ENCODE measurements at regions not wholly inside any gene's neighbourhood (a gene's known extent, or its start where the extent isn't known, plus 50 kb on each side); places are given as distances from the start of the nearest gene placed in this dataset.
"Not testable (repeated sequence)": the region's sequence is repeated elsewhere in the genome, so short reads cannot be mapped to it uniquely, and the experiment has no call there.

DNA sequence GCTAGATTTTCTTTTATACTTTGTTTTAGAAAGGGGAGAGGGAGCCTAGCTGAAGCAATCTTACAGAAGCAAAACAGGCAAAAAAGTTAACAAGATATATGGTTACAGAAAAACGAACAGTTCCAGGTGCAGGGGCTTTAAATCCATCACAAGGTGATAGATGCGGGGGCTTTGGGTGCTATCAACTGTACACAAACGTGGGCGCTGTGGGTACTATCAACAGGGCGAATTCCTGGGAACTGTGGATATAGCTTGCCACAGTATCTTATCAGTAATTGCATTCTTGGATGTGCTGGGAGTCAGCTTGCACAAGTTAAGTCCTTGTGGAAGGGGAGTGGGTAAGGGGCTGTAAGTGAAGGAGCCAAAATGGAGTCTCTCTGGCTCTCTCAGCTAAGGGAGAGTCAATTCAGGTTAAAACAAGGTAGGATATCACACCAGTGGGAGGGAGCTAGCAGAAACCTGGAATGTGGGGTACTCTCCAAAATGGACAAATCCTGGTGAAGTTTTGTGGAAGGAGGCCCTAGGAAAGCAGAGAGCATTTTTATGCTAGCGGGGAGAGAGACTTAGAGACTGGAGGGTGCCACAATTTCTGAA is 325.8 kb upstream of the SPHKAP start:
- no peak for DNase-seq

DNA sequence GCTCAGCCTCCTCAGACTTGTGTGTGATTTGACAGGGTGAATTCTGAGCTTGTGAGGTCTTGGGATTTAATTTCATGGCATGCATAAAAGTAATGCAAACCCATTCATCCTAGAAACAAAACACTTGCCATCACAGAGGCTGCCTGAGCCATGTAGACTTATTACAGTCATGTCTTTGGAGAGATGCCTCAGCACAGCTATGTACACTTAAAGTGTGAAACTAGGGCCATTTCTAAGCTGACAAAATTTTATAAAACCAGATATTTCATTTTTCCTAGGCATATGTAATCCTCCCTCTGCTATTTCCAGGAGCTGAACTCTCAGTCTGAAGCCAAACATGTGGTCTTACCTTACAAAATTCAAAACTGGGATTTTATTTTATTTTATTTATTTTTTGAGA is 322.2 kb upstream of the SPHKAP start:
- DNase-seq = no peak

DNA sequence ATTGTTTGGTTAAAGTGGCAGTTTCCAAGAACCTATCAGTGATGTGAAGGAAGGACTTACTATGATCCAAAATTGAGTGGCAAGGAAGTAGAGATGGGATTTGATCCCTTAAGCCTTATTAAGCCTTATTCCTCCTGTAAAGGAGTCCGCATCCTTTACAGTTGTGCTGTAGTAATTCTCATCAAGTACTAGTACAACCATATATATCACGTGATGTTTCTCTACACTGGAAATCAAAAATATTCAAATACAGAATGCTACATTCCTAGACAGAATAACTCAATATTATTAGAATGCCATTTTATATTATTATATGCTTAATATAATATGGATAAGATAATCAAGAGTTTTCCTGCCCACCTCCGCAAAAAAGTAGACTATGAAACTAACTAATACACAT is 312.4 kb upstream of the SPHKAP start:
- no peak for DNase-seq

DNA sequence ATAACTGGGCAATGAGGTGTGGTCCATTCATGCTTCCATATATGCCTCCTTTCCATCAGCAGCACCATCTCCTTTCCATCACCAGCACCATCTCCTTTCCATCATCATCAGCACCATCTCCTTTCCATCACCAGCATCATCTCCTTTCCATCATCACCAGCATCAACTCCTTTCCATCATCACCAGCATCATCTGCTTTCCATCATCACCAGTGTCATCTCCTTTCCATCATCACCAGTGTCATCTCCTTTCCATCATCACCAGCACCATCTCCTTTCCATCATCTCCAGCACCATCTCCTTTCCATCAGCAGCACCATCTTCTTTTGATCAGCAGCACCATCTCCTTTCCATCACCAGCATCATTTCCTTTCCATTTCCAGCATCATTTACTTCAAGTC is 297.5 kb upstream of the SPHKAP start:
- no peak for DNase-seq

DNA sequence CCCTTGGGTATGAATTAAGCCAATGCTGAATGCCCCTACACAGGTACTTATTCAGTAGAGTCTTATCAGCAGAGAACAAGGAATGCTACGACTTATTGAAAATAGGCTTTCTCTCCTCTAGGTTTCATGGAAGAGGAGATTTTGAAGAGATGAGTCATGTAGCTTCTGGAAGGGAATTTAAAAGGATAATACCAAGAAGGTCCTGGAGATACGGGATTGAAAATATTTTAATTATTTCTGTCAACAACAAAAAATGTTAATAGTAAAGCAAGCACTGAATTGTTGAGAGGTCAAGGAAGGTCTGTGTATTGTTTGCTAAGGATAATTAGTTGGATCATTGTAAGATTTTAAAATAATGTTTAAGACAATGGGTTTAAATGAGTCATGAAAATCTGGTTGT is 293.0 kb upstream of the SPHKAP start:
- no peak for DNase-seq

DNA sequence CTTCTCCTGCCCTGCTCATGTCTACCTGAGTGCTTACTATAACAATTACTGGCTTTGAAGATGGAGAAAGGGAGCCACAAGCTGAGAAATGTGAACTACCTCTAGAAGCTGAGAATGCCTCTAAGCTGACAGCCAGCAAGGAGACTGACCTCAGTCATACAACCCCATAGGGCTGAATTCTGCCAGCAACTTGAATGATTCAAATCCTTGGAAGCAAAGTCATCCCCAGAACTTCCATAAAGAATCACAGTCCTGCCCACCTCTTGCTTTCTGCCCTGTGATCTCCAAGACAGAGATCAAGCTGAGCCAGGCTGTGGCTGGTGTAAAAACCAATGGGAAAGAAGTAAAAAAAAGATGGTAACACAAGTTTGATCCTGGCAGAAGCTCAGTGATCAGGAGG is 288.2 kb upstream of the SPHKAP start:
- DNase-seq = no peak

DNA sequence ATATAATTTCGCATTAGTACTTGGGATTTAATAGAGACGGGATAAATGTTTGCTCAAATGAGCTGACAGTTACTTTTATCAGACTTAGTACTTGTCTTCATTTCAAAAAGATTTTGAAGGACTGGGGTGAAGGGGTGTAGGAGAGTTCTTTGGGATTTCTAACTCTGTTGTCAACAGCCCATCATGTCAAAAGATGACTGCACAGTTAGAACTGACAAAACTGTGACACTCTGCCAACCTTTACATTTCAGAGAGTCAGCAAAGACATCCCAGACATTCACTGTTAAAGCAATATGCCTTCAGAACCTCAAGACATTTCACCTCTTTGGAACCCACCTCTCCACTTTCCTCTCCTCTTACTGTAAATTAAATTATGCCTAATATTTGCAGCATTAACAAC is 285.4 kb upstream of the SPHKAP start:
- DNase-seq = no peak

DNA sequence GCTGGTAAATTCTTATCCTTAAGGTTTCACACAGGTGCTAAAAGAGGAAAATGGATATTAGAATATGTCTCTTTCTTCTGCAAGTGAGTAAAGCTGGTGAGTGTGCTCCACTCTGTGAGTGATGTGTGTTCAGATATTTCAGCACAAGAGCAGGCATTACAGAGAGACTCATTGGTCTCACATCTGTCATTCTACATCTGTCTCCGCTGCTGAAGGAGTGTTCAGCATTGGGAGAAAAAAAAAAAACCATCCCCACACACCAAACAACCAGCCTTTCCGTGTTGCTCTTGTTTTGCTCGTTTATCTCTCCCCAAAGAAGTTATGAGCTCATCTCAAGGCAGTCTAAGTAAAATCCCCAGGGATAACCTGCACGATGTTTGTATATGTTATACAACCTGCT is 283.9 kb upstream of the SPHKAP start:
- DNase-seq = no peak

DNA sequence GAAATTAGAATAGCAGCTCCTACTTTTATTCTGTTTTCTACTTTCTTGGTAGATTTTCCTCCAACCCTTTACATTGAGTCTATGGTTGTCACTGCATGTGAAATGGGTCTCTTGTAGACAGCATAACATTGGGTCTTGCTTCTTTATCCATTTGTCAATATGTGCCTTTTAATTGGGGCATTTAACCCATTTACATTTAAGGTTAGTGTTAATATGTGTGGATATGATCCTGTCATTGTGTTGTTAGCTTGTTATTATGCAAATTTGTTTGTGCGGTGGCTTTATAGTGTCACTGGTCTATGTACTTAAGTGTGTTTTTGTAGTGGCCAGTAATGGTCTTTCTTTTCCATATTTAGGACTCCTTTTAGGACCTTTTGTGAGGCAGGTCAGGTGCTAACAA is 276.9 kb upstream of the SPHKAP start:
- no peak for DNase-seq

DNA sequence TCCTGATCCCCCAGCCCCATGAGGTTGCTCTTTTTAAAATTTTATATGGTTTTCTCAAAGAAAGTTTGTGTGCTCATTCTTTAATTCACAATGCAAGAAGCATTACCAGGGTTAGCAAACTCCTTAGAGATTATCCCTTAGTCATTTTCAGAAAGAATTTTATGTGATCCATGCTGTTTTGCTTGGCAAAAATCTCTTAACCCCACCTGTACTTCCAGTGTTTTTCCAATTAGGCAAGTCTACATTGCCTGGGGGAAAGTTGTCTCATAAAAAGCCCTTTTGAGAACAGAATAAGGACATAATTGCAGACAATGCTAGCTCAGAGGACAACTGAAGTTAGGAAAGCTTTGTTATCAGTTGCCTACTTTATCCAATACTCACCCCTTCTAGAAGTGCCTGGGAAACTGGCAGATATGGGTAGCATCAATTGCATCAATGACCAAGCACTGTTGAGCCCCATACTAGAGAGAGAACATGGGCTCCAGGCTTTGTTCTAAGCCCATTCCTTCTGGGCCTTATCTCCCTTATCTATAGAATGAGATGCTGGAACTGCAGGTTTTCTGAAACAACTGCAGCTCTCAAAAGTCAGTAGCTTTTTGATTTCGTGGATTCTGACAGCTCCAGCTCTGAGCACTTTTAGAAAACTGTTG is 265.9 kb upstream of the SPHKAP start:
- no peak for DNase-seq

DNA sequence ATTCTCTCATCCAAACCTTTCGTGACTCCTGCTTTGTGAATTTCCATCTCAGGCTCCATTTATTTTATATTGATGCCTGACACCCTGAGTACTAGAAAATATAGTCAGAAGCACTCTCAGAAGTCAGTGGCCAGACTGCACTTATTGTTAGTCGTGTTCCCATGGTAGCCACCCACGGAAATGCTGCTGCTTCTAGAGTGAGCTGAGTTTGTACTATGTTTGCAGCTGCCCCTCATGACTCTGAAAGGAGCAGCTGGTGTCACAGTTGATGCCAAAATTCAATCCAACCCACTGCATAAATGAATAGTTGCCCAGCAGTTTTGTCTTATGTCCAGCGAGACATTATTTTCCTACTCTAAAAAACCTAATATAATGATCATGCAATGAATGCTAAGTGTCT is 265.2 kb upstream of the SPHKAP start:
- DNase-seq = no peak

DNA sequence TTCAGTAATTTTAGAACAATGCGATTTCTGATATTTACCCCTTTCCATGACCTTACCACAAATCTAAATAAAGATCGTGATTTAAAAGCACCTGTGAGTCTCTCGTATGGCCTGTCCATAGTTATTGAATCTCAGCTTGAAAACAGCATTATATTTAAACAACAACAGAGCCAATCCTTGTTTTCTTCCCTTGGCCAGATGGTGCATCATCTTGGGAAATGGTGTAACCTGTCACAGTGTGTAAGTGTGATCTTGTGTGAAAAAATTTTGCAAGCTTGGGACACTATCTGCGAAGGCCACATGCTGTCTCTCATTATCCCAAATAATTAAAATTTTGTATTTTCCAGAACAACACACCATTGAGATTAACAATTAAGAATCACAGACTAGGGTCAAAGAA is 262.7 kb upstream of the SPHKAP start:
- no peak for DNase-seq

DNA sequence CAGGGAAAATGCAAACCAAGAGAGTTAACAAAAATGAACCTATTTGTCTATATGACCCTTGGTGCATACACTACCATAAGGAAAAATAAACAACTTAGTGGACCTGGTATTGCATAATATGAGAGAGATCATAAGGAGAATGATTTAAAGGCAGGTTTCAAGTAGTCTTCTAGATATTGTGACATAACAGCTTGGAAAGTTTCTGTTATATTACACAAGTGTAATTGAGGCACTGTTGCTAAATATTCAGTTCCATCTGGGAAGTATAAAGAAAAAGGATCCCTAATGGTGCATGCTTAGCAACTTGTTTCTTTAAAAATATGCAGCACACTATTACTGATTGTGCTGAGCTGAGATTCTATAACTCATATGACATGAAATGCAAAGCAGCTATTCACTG is 252.2 kb upstream of the SPHKAP start:
- DNase-seq = no peak

DNA sequence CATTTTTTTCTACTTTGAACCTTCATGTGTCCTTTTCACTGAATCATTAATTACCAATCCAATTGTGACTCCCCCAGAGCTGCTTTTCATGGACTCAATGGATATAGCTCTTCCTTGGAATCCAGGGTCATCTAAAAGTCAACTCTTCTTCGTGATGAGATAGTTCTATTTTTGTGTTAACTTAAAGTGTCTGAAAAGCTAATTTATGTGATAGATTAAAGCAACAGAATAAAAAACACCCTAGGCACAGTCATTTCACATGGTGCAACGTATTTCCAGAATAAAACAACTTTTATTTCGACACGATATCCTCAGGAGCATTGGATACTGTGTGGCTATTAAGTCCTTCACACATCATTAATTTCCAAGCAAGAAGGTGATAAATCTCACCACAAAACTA is 250.6 kb upstream of the SPHKAP start:
- no peak for DNase-seq

DNA sequence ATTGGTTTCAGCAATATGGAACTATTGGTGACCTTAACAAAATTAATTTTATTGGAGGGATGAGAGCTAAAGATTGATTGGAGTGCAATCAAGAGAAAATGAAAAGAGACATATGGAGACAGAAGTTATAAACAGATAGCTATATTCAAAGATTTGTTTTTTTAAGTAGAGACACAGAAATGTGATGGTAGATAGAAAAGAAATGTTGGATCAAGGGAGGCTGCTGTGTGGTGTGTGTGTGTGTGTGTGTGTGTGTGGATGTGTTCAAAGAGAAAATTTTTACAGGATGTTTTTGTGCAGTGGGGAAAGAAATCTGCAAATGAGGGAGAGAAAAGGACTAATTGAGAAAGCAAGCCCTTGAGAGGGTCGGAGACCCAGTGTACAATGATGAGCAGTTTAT is 249.5 kb upstream of the SPHKAP start:
- no peak for DNase-seq

DNA sequence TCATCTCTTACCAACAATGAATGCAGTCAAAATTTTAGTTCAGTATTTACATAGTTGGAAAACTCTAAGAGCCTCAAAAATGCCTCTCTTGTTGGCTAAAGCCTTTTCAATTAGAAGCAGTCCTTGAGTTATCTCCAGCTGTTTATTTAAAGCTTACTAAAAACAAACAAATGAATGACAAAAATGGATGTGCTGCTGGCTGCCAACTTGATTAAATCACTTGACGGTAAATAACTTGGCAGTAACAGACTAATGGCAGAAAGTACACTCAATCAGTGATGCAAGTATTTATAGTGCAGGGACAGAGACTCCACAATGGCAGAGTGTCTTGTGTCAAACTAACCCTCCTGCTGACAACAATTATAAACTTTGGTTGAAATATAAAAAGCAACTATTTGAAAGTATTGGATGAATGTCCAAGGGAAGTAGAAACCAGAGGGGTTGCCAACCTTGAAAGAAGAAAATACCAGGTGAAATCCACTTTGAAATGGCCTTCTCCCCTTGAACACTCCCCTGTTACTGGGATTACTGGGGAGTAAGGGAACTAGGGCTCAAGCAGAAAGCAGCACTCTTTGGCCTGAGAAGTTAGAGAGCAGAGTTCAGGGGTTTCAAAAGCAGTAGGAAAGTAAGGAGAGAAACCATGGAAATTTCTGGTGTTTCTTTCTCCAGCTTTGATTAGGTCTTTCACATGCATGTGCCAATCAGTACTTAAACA is 245.2 kb upstream of the SPHKAP start:
- no peak for DNase-seq

DNA sequence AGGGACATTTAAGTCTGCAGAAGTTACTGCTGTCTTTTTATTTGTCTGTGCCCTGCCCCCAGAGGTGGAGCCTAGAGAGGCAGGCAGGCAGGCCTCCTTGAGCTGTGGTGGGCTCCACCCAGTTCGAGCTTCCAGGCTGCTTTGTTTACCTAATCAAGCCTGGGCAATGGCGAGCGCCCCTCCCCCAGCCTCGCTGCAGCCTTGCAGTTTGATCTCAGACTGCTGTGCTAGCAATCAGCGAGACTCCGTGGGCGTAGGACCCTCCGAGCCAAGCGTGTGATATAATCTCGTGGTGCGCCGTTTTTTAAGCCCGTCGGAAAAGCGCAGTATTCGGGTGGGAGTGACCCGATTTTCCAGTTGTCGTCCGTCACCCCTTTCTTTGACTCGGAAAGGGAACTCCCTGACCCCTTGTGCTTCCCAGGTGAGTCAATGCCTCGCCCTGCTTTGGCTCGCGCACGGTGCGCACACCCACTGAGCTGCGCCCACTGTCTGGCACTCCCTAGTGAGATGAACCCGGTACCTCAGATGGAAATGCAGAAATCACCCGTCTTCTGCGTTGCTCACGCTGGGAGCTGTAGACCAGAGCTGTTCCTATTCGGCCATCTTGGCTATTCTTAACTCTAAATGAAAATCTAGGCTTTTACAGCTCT is 244.0 kb upstream of the SPHKAP start:
- DNase-seq = not testable (repeated sequence)

DNA sequence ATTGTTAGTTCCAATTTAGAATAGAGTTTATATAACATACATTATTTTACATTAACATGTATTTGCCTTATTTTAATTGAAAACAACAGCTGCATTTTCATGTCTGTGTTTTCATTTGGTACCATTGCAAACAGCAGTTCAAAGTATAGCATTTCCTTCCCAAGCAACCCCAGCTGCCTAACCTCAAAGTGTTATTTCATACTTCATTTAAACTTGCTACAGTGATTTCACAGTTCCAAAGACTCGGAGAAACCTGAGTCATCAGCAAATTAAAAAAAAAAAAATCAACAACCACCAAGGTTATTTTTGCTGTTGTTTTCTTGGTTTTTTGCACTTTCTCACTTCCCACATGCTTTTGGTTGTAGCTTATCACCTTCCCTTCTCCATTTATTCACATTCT is 236.5 kb upstream of the SPHKAP start:
- no peak for DNase-seq

DNA sequence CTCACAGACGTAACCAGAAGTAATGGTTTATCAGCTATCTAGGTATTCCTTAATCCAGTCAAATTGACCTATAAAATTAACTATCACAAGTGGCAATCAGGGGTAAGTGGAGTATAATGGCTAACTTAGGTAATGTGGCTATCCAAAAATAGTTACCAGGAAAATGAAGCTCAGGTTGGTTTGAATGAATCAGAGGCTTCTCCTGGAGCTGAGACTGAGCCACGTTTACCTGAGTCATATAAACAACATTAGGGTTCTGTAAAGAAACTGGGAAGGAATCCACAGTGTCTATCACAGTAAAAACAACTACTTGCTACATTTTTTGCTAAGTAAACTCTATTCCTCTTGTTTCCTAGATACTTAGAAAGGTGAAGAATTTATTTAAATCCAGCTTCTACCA is 236.0 kb upstream of the SPHKAP start:
- DNase-seq = no peak

DNA sequence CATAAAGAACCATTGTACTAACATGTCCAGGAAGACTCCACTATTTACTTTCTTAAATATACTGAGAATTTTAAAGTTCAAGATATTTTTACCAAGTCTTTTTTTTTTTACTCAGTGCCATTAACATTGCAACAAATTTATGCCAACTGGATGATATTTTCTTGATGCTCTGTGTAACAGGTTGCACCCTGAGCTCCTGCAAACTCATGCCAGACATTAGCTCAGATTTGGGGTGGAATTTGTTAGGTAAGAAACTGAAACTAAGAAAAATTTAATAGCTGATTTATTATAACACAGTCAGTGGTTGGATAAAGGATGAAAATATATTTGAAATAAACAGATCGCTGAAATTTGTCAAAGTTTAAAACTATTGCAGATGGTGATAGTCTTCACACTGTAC is 228.6 kb upstream of the SPHKAP start:
- DNase-seq = no peak

DNA sequence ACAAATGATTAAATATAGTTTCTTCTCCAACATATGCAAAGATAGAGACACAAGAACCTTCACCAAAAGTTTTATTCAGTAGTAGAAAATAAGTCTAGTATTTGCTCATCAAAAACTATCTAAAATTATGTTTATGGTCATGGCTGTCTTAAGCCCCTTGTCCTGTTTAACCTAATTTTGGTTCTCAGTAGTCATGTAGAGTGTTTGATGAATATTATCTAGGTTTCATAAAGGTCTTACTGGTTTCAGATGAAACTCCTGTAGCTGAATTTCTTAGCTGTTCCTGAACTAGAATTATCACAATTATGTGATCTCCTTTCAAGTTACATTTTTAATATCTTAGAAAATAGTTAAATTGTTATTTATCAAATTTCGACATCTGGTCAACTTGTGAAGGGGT is 228.0 kb upstream of the SPHKAP start:
- no peak for DNase-seq

DNA sequence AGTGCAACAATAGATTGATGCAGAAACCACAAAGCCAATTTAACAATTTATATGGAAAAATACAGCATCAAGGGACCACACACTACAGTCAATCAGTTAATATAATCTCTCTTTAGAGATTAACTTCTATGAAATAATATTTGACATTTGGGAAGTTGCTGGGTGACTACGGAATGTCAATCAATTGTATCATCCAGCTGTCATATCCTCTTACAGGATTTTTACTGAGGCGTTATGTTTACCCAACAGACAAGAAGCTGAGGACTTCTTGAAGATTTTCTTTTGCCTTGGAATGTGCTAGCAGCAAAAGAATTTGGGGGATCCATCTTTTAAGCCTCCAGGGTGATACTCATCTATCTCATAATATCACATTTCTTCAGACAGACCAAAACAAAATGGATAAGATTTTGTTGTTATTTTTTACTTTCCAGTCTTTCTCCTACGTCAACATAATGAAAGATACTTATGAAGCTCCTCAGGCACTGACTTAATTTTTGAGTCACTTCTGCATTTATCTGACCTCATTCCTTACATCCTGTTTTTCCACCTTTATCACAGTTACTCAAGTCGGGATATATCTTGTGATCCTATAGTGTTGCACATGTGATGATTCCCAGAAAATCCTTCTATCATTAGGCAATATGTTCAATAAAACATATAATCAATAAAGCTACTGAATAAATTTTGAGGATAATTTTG is 227.2 kb upstream of the SPHKAP start:
- DNase-seq = no peak

DNA sequence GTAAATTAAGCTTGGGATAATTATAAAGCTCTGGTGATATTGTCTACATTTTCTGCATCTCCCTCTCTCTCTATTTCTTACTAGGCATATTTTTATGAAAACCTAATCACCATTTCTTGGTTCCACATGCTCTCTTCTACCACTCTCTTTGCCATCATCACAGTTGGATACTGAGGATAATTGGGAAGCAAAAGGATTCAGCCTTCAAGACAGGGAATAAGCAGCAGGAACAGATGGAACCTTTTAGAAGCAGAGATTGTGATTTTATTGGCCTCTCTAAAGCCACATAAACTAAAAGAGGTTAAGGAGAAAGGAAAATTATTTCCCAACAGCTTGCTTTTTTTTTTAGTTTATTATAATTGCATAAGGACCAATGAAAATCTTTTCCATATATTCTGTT is 226.3 kb upstream of the SPHKAP start:
- no peak for DNase-seq
